HG03135 (cell line): ENCODE measurements at regions not wholly inside any gene's neighbourhood (a gene's known extent, or its start where the extent isn't known, plus 50 kb on each side); places are given as distances from the start of the nearest gene placed in this dataset.

Experiments
- ATAC-seq: cut with Tn5 transposase; IDR thresholded peaks from one replicate; pipeline ENCODE4 v1.9.1; 2021; ENCODE audit warnings: mild to moderate bottlenecking, moderate library complexity; ENCODE audit not compliant: unreplicated experiment

GRCh38 chr15:36364377-36364776 lies 215.0 kb upstream of the CDIN1 start:
- no peak for ATAC-seq

- no peak for ATAC-seq
These were observed 213.5 kb upstream of the CDIN1 start for GRCh38 chr15:36365963-36366362.

GRCh38 chr15:36370051-36370730 lies 209.2 kb upstream of the CDIN1 start:
- no peak for ATAC-seq

- ATAC-seq = no peak
These were observed 208.7 kb upstream of the CDIN1 start for GRCh38 chr15:36370731-36371112.

- ATAC-seq = no peak
These were observed 207.9 kb upstream of the CDIN1 start for GRCh38 chr15:36371509-36371908.

GRCh38 chr15:36372968-36373367 lies 206.5 kb upstream of the CDIN1 start:
- no peak for ATAC-seq

- no peak for ATAC-seq
These were observed 205.9 kb upstream of the CDIN1 start for GRCh38 chr15:36373550-36373949.

GRCh38 chr15:36389107-36389506 lies 190.3 kb upstream of the CDIN1 start:
- ATAC-seq = no peak

GRCh38 chr15:36390491-36390890 lies 188.9 kb upstream of the CDIN1 start:
- no peak for ATAC-seq

- no peak for ATAC-seq
These were observed 186.7 kb upstream of the CDIN1 start for GRCh38 chr15:36392676-36393266.

- no peak for ATAC-seq
These were observed 181.2 kb upstream of the CDIN1 start for GRCh38 chr15:36398212-36398611.

GRCh38 chr15:36399276-36399675 lies 180.2 kb upstream of the CDIN1 start:
- ATAC-seq = no peak

GRCh38 chr15:36400936-36401585 lies 178.4 kb upstream of the CDIN1 start:
- no peak for ATAC-seq

GRCh38 chr15:36401586-36401966 lies 177.8 kb upstream of the CDIN1 start:
- ATAC-seq = no peak

- ATAC-seq = no peak
These were observed 176.1 kb upstream of the CDIN1 start for GRCh38 chr15:36403351-36403750.

GRCh38 chr15:36406366-36406765 lies 173.1 kb upstream of the CDIN1 start:
- no peak for ATAC-seq

GRCh38 chr15:36406911-36407310 lies 172.5 kb upstream of the CDIN1 start:
- ATAC-seq = no peak

- no peak for ATAC-seq
These were observed 171.8 kb upstream of the CDIN1 start for GRCh38 chr15:36407647-36408046.

GRCh38 chr15:36409819-36410218 lies 169.6 kb upstream of the CDIN1 start:
- ATAC-seq = no peak

- ATAC-seq = no peak
These were observed 164.8 kb upstream of the CDIN1 start for GRCh38 chr15:36414670-36415069.

GRCh38 chr15:36415643-36416042 lies 163.8 kb upstream of the CDIN1 start:
- ATAC-seq = no peak

GRCh38 chr15:36422631-36423030 lies 156.8 kb upstream of the CDIN1 start:
- ATAC-seq = no peak
